Parathyroid adenoma (tissue), 2 donors: ENCODE measurements at regions not wholly inside any gene's neighbourhood (a gene's known extent, or its start where the extent isn't known, plus 50 kb on each side); places are given as distances from the start of the nearest gene placed in this dataset.

ENCODE experiments used
- H2AFZ ChIP-seq: fragments of 300-600 bp; sonication (generic); one replicate; pipeline ENCODE4 v1.7.0; 2017; ENCODE audit warnings: antibody characterized with exemption, mild to moderate bottlenecking
- H3K27ac ChIP-seq: fragments of 300-600 bp; sonication (generic); one replicate; pipeline ENCODE4 v1.7.0; 2017
- H3K27me3 ChIP-seq: fragments of 300-600 bp; sonication (generic); one replicate; pipeline ENCODE4 v1.7.0; 2017; ENCODE audit warnings: low read length; ENCODE audit not compliant: control insufficient read depth, insufficient read depth
- H3K36me3 ChIP-seq: fragments of 300-600 bp; sonication (generic); one replicate; pipeline ENCODE4 v1.7.0; 2017; ENCODE audit warnings: low read length; ENCODE audit not compliant: control insufficient read depth, insufficient read depth
- H3K4me1 ChIP-seq: fragments of 300-600 bp; sonication (generic); one replicate; pipeline ENCODE4 v1.7.0; 2017; ENCODE audit warnings: control low read depth
- H3K4me2 ChIP-seq: fragments of 300-600 bp; sonication (generic); one replicate; pipeline ENCODE4 v1.7.0; 2017; ENCODE audit warnings: low read length
- H3K4me3 ChIP-seq: fragments of 300-600 bp; sonication (generic); one replicate; pipeline ENCODE4 v1.7.0; 2017; ENCODE audit warnings: low read depth, low read length
- H3K79me2 ChIP-seq: fragments of 300-600 bp; sonication (generic); one replicate; pipeline ENCODE4 v1.7.0; 2017; ENCODE audit warnings: control low read depth
- H3K9ac ChIP-seq: fragments of 300-600 bp; sonication (generic); one replicate; pipeline ENCODE4 v1.7.0; 2017; ENCODE audit warnings: mild to moderate bottlenecking
- H3K9me3 ChIP-seq: fragments of 300-600 bp; sonication (generic); one replicate; pipeline ENCODE4 v1.7.0; 2017; ENCODE audit warnings: low read length; ENCODE audit not compliant: control insufficient read depth
- TF ChIP-seq, protein P1 (sequence below): fragments of 300-600 bp; sonication (generic); IDR thresholded peaks from one replicate; pipeline ENCODE4 v1.7.0; 2017; ENCODE audit warnings: antibody characterized with exemption, mild to moderate bottlenecking
- donor health status: primary hyperparathyroidism.

- Histone ChIP-seq H3K4me3 (no peak overlapping the region), H3K4me2 (no peak overlapping the region), H3K9ac (no peak overlapping the region), H3K36me3 (no peaks in the 10 kb centered on the region), H3K27me3 (no peaks in the 10 kb centered on the region), H3K27ac (no peak overlapping the region), H3K4me1 (no peaks in the 10 kb centered on the region), H3K79me2 (no peaks in the 10 kb centered on the region), H3K9me3 (no peaks in the 10 kb centered on the region), H2AFZ (no peak overlapping the region)
- TF ChIP-seq, protein P1, sequence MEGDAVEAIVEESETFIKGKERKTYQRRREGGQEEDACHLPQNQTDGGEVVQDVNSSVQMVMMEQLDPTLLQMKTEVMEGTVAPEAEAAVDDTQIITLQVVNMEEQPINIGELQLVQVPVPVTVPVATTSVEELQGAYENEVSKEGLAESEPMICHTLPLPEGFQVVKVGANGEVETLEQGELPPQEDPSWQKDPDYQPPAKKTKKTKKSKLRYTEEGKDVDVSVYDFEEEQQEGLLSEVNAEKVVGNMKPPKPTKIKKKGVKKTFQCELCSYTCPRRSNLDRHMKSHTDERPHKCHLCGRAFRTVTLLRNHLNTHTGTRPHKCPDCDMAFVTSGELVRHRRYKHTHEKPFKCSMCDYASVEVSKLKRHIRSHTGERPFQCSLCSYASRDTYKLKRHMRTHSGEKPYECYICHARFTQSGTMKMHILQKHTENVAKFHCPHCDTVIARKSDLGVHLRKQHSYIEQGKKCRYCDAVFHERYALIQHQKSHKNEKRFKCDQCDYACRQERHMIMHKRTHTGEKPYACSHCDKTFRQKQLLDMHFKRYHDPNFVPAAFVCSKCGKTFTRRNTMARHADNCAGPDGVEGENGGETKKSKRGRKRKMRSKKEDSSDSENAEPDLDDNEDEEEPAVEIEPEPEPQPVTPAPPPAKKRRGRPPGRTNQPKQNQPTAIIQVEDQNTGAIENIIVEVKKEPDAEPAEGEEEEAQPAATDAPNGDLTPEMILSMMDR, result no peak
Measured at GRCh38 chr1:187634940-187635339, 806.2 kb downstream of the PLA2G4A start.

DNA sequence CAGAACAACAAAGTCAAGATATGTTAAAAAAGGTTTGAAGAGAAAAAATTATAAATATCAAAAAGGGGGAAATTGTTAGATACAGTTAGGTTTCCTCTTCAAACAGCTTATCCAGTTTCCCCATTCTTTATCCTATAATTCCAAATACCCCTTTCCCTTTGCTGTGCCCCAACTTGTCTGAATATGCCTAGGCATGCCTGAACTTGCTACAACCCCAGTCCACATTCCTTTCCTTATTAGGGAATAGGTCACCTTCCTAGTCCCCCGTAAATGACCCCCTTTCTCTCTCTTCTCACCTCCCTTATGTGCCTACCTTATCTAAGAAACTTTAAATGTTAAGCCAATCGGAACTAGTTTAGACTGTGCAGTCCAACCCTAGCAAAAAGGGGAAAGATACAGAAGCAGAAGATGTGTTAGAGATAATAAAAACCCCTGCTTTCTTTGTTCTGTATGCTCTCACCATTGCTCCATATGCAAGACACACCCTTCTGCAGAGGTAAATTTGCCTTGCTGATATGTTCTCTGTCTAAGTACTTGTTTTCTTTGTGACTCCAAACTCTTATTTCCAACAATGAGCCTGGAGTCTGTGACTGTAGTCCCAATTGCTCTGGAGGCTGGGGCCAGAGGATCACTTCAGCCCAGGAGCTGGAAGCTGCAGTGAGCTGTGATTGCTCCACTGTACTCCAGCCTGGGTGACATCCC, 810.1 kb downstream of the PLA2G4A start:
- Histone ChIP-seq H3K4me1 (no peaks in the 10 kb centered on the region), H3K9me3 (no peaks in the 10 kb centered on the region), H3K27ac (no peak overlapping the region), H3K9ac (no peak overlapping the region), H3K79me2 (no peaks in the 10 kb centered on the region), H3K27me3 (no peaks in the 10 kb centered on the region), H3K4me2 (no peak overlapping the region), H3K36me3 (no peaks in the 10 kb centered on the region), H3K4me3 (no peak overlapping the region), H2AFZ (no peak overlapping the region)
- TF ChIP-seq, protein P1, result no peak

DNA sequence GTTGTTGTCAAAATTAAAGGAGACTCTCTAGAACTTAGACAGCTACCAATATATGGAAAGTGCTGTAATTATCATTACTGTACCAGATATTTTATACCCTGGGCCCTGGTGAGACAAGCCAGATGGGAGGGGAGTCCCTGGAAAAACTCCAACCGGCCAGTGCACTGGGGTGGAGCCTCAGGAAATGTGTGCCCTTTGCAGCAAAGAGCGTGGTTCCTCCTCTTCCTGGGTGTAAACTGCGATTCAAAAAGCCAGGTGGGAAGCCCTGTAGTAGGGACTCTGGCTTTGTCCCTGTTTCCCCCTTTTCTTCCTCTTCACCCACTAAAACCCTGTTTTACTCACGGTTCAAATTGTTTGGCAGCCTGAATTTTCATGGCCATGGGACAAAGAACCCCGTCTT, 812.3 kb downstream of the PLA2G4A start:
- no peak overlapping the region for H3K27ac ChIP-seq
- no peaks in the 10 kb centered on the region for H3K9me3 ChIP-seq
- TF ChIP-seq, protein P1, result no peak
- no peak overlapping the region for H3K4me2 ChIP-seq
- H2AFZ ChIP-seq, result no peak overlapping the region
- H3K4me1 ChIP-seq, result no peaks in the 10 kb centered on the region
- H3K36me3 ChIP-seq, result no peaks in the 10 kb centered on the region
- no peaks in the 10 kb centered on the region for H3K27me3 ChIP-seq
- H3K79me2 ChIP-seq, result no peaks in the 10 kb centered on the region
- no peak overlapping the region for H3K4me3 ChIP-seq
- H3K9ac ChIP-seq, result no peak overlapping the region

- H3K79me2 ChIP-seq, result no peaks in the 10 kb centered on the region
- no peak overlapping the region for H2AFZ ChIP-seq
- no peak overlapping the region for H3K4me2 ChIP-seq
- no peaks in the 10 kb centered on the region for H3K27me3 ChIP-seq
- no peaks in the 10 kb centered on the region for H3K36me3 ChIP-seq
- H3K4me3 ChIP-seq, result no peak overlapping the region
- H3K4me1 ChIP-seq, result no peaks in the 10 kb centered on the region
- no peak overlapping the region for H3K9ac ChIP-seq
- TF ChIP-seq, protein P1, result no peak
- H3K27ac ChIP-seq, result no peak overlapping the region
- H3K9me3 ChIP-seq, result no peaks in the 10 kb centered on the region
Measured at GRCh38 chr1:187641463-187641862, 812.7 kb downstream of the PLA2G4A start.

DNA sequence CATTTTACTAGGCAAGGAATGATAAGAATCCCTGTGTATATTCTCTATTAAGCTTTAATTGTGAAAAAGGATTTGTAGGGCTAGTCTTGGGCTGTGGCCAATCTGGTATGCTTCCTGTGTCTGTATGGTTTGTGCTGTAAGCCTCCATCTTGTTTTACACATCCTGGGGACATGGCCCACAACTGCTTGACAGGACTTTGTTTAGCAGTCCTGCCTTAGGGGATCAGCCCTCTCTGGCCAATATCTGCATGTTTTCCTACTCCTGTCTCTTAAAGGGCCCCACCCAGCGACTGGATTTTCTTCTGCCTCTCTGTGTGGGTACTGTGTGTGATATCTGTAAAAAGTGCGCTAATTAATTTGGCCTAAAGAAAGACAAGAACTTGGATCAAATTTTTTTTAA, 813.2 kb downstream of the PLA2G4A start:
- H3K4me1 ChIP-seq, result no peaks in the 10 kb centered on the region
- H3K36me3 ChIP-seq, result no peaks in the 10 kb centered on the region
- H3K9ac ChIP-seq, result no peak overlapping the region
- no peak overlapping the region for H2AFZ ChIP-seq
- H3K79me2 ChIP-seq, result no peaks in the 10 kb centered on the region
- no peaks in the 10 kb centered on the region for H3K9me3 ChIP-seq
- no peaks in the 10 kb centered on the region for H3K27me3 ChIP-seq
- no peak overlapping the region for H3K4me2 ChIP-seq
- no peak overlapping the region for H3K27ac ChIP-seq
- H3K4me3 ChIP-seq, result no peak overlapping the region
- TF ChIP-seq, protein P1, result no peak
